Gastroesophageal sphincter (tissue), 4 donors: ENCODE measurements at regions not wholly inside any gene's neighbourhood (a gene's known extent, or its start where the extent isn't known, plus 50 kb on each side); places are given as distances from the start of the nearest gene placed in this dataset.
A peak's percentile ranks its signal among the peaks of the same experiment; 100 is the strongest.

Source experiments
- ATAC-seq: fragments of 150-250 bp; one replicate; pipeline ENCODE4 v1.9.1; 2016; ENCODE audit warnings: mild to moderate bottlenecking, moderate library complexity
- H3K27ac ChIP-seq, 4 donors: fragments of 200-600 bp; sonication (generic) in 3 of 4; 1 replicate in 3 of 4; 2 replicates in 1 of 4; pipeline ENCODE4 v1.5.1; 2016 to 2019
- H3K27me3 ChIP-seq: fragments of 200-600 bp; sonication (generic); one replicate; pipeline ENCODE4 v1.5.1; 2019
- H3K36me3 ChIP-seq, 2 donors: fragments of 200-600 bp; sonication (generic); one replicate each; pipeline ENCODE4 v1.5.1; 2019; ENCODE audit warnings: control low read depth in 1 of 2
- H3K4me1 ChIP-seq, 3 donors: fragments of 200-600 bp; sonication (generic); 1 replicate in 2 of 3; 2 replicates in 1 of 3; pipeline ENCODE4 v1.5.1; 2016 to 2019; ENCODE audit warnings: control low read depth in 2 of 3
- H3K4me3 ChIP-seq, 2 donors: fragments of 200-600 bp; sonication (generic); one replicate each; pipeline ENCODE4 v1.5.1; 2019; ENCODE audit warnings: mild to moderate bottlenecking in 1 of 2, moderate library complexity in 1 of 2
- H3K9me3 ChIP-seq, 3 donors: fragments of 200-600 bp; sonication (generic); one replicate each; pipeline ENCODE4 v1.5.1; 2017 to 2019; ENCODE audit warnings: control low read depth in 2 of 3
- EP300 ChIP-seq: sonication (generic); formaldehyde crosslinking; IDR thresholded peaks from one replicate; pipeline ENCODE4 v1.6.1; 2017; ENCODE audit warnings: antibody characterized with exemption, mild to moderate bottlenecking
- POLR2A ChIP-seq, 2 donors: fragments of 450-650 bp; IDR thresholded peaks; one replicate each; pipeline ENCODE4 v1.6.1; 2017; ENCODE audit warnings: antibody characterized with exemption in 2 of 2, mild to moderate bottlenecking in 2 of 2, moderate library complexity in 1 of 2
- POLR2AphosphoS5 ChIP-seq: sonication (generic); formaldehyde crosslinking; IDR thresholded peaks from one replicate; pipeline ENCODE4 v1.6.1; 2017; ENCODE audit warnings: antibody characterized with exemption
- WGBS, 2 donors: methylation state at CpG; one replicate each; pipeline ENCODE4 v1.1.5; 2018; ENCODE audit warnings: low coverage in 1 of 2; 5-methylcytosine and 5-hydroxymethylcytosine counted together
- TF ChIP-seq, protein P1 (sequence below), 4 experiments: fragments of 200-600 bp in 2 of 4; fragments of 450-650 bp in 2 of 4; sonication (generic) in 1 of 4; IDR thresholded peaks; one replicate each; pipeline ENCODE4 v1.5.1; 2017 to 2019; ENCODE audit warnings: antibody characterized with exemption in 4 of 4, mild to moderate bottlenecking in 2 of 4, moderate library complexity in 2 of 4

DNA sequence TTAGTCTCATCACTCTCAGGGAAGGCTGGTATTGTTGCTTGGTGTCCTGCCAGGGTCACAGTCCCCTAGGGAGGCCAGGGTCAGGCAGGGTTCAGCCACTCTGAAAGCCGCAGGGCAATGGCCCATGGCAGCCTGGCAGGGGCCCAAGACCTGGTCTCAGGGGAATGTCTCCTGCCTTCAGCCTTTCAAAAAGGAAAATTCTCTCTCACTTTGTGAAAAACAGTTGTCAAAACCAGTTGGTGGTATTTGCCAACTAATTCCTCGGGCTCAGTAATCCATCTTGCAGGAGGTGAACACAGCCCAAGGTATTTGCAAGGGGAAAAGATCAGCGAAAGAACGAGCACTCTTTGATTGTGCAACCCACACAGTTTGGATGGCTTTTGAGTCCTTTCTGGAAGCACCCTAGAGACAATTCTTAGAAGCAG lies 101.5 kb downstream of the JCAD start:
- no peak overlapping the region for H3K4me3 ChIP-seq
- peaks cover 0 to 5% (median 0%) of the 10 kb centered on the region in 3 donors for H3K9me3 ChIP-seq
- peak overlapping the region; percentile 36 to 86 (median 72) for H3K27ac ChIP-seq
- peaks cover 0 to 21% (median 11%) of the 10 kb centered on the region in 3 donors for H3K4me1 ChIP-seq
- H3K27me3 ChIP-seq = no peaks in the 10 kb centered on the region
- no peaks in the 10 kb centered on the region for H3K36me3 ChIP-seq
- TF ChIP-seq, protein P1, sequence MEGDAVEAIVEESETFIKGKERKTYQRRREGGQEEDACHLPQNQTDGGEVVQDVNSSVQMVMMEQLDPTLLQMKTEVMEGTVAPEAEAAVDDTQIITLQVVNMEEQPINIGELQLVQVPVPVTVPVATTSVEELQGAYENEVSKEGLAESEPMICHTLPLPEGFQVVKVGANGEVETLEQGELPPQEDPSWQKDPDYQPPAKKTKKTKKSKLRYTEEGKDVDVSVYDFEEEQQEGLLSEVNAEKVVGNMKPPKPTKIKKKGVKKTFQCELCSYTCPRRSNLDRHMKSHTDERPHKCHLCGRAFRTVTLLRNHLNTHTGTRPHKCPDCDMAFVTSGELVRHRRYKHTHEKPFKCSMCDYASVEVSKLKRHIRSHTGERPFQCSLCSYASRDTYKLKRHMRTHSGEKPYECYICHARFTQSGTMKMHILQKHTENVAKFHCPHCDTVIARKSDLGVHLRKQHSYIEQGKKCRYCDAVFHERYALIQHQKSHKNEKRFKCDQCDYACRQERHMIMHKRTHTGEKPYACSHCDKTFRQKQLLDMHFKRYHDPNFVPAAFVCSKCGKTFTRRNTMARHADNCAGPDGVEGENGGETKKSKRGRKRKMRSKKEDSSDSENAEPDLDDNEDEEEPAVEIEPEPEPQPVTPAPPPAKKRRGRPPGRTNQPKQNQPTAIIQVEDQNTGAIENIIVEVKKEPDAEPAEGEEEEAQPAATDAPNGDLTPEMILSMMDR (IDR thresholded peaks at IDR 0.05) = no peak
- peak; percentile 82 for TF ChIP-seq POLR2AphosphoS5
- peak; percentile 84 for ATAC-seq
- 26% methylated on average over 2 of the region's 4 CpGs; no CpG with 5 or more reads in 1 of the 2 donors for WGBS, 2 donors

DNA sequence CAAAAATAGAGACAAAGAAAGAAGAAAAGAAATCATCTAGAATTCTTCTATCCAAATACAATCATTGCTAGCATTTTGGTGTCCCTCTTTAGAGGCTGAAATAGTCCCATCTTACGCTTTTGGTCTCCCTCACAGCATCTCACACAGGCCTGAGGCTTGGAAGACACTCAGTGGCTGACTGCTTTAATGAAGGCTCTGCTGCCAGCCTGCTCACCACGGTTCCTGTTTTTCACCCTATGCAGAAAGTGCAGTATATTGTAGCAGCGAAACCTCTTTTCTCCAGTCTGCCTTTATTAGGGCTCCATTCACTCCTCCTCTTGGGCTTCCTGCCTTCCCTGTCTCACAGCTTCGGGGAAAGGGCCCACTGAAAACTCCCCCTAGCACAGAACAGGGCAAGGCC lies 102.2 kb downstream of the JCAD start:
- peaks cover 0 to 21% (median 11%) of the 10 kb centered on the region in 3 donors for H3K4me1 ChIP-seq
- no peaks in the 10 kb centered on the region for H3K27me3 ChIP-seq
- no peak for ATAC-seq
- H3K36me3 ChIP-seq = no peaks in the 10 kb centered on the region
- H3K4me3 ChIP-seq = no peak overlapping the region
- H3K27ac ChIP-seq = peak overlapping the region; percentile 36 to 86 (median 72)
- TF ChIP-seq, protein P1 (IDR thresholded peaks at IDR 0.05) = no peak
- no peak for TF ChIP-seq POLR2AphosphoS5
- TF ChIP-seq EP300 = no peak
- no peak for TF ChIP-seq POLR2A (IDR thresholded peaks at IDR 0.05)
- WGBS, 2 donors = 71 to 77% methylated on average over 3 to 4 of the region's 4 CpGs
- peaks cover 0 to 5% (median 0%) of the 10 kb centered on the region in 3 donors for H3K9me3 ChIP-seq

DNA sequence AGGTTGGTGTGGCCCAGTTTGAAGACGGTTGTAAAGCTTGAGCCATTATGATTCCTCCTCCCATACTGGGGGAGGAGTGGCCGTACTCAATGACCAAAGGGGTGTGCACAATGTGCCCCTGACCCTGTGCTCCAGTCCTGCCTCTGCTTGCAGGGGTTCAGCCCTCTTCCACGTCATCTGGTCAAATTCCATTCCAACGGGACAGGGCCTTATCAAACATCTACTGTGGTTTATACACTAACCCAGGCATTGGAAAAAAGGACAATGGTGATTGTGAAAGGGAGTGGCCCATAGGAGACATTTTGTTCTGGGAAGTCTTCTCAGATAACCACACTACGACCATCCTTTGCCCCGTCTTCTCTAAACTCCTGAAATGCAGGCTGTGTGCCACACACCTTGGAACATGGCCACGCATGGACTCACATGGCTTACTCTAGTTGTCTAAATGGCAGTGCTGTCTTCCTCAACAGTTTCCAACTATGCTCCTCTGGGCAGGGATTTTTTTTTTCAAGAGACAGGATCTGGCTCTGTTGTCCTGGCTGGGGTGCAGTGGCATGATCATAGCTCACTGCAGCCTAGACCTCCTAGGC lies 103.0 kb downstream of the JCAD start:
- H3K36me3 ChIP-seq = no peaks in the 10 kb centered on the region
- no peak overlapping the region for H3K27ac ChIP-seq
- ATAC-seq = no peak
- H3K27me3 ChIP-seq = no peaks in the 10 kb centered on the region
- H3K9me3 ChIP-seq = peaks cover 0 to 5% (median 0%) of the 10 kb centered on the region in 3 donors
- H3K4me1 ChIP-seq = peaks cover 0 to 29% (median 15%) of the 10 kb centered on the region in 3 donors
- no peak for TF ChIP-seq POLR2AphosphoS5
- TF ChIP-seq, protein P1 (IDR thresholded peaks at IDR 0.05) = no peak
- no peak for TF ChIP-seq POLR2A (IDR thresholded peaks at IDR 0.05)
- TF ChIP-seq EP300 = no peak
- no peak overlapping the region for H3K4me3 ChIP-seq
- WGBS, 2 donors = 89 to 93% methylated on average over 6 to 7 of the region's 7 CpGs

DNA sequence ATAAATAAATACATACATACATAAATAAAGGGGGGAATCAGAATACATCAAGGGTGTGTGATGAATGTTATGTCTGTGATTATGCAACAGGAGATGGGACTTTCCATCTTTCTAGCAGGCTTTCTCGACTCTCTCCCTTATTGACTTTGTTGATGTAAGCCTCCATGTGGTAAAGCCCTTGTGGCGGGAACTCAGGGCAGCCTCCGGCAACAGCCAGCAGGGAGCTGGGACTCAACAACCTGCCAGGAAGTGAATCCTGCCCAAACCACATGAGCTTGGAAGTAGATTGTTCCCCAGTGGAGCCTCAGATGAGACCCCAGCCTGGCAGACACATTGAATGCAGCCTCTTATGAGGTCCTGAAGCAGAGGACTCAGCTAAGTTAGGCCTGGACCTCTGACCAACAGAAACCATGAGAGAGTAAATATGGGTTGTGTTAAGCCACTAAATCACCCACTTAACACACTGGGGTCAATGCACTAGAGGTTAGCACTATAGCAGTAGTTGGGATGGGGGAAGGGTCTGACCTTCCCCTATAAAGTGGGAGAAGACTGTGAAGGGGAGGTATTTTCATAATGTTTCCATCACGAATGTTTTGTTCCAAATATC lies 104.0 kb downstream of the JCAD start:
- Histone ChIP-seq H3K36me3 (no peaks in the 10 kb centered on the region), H3K4me1 (peaks cover 0 to 39% (median 16%) of the 10 kb centered on the region in 3 donors), H3K4me3 (no peak overlapping the region), H3K27me3 (no peaks in the 10 kb centered on the region), H3K27ac (peak overlapping the region in 2 of 4 donors; percentile 21 to 58), H3K9me3 (peaks cover 0 to 5% (median 0%) of the 10 kb centered on the region in 3 donors)
- no peak for ATAC-seq
- 59 to 75% methylated on average over 2 of the region's 4 CpGs for WGBS, 2 donors
- TF ChIP-seq POLR2AphosphoS5 (no peak), EP300 (no peak), POLR2A (IDR thresholded peaks at IDR 0.05) (no peak)
- TF ChIP-seq, protein P1 (IDR thresholded peaks at IDR 0.05) = no peak
